OCI-LY3 (cell line): ENCODE measurements at regions not wholly inside any gene's neighbourhood (a gene's known extent, or its start where the extent isn't known, plus 50 kb on each side); places are given as distances from the start of the nearest gene placed in this dataset.
"Not testable (repeated sequence)": the region's sequence is repeated elsewhere in the genome, so short reads cannot be mapped to it uniquely, and the experiment has no call there.

Experiments used
- H2AFZ ChIP-seq: fragments of 200-600, 300-600 bp; shearing (Covaris generic); 2 replicates; pipeline ENCODE4 v1.6.0; 2014; ENCODE audit warnings: antibody characterized with exemption, low read depth, low read length
- H3K27ac ChIP-seq: fragments of 200-600, 300-600 bp; sonication (generic); 2 replicates; pipeline ENCODE4 v1.5.1; 2014; ENCODE audit warnings: mild to moderate bottlenecking, low read length, moderate library complexity, mixed read lengths
- H3K27me3 ChIP-seq: fragments of 200-600, 300-600 bp; sonication (generic); 2 replicates; pipeline ENCODE4 v1.6.1; 2014; ENCODE audit warnings: low read depth, low read length, mixed read lengths
- H3K36me3 ChIP-seq: fragments of 200-600, 300-600 bp; sonication (generic); replicated peaks from 2 replicates; pipeline ENCODE3; 2014; ENCODE audit warnings: low read depth, low read length, mixed read lengths
- H3K4me1 ChIP-seq: fragments of 300-600, 200-600 bp; sonication (generic); 2 replicates; pipeline ENCODE4 v1.6.1; 2014; ENCODE audit warnings: low read length, mixed read lengths
- H3K4me2 ChIP-seq: fragments of 200-600, 300-600 bp; sonication (generic); 2 replicates; pipeline ENCODE4 v1.6.1; 2014; ENCODE audit warnings: low read length, mixed read lengths
- H3K4me3 ChIP-seq: fragments of 300-600, 200-600 bp; sonication (generic); 2 replicates; pipeline ENCODE4 v1.5.1; 2014; ENCODE audit warnings: antibody characterized with exemption, mild to moderate bottlenecking, low read length, moderate library complexity
- H3K79me2 ChIP-seq: fragments of 300-600, 200-600 bp; shearing (Covaris generic); 2 replicates; pipeline ENCODE4 v1.6.1; 2014; ENCODE audit warnings: mild to moderate bottlenecking, low read length, mixed read lengths
- H3K9ac ChIP-seq: fragments of 300-600, 200-600 bp; shearing (Covaris generic); 2 replicates; pipeline ENCODE4 v1.6.0; 2014; ENCODE audit warnings: mild to moderate bottlenecking, low read length, moderate library complexity
- H3K9me3 ChIP-seq: fragments of 200-600, 300-600 bp; shearing (Covaris generic); 2 replicates; pipeline ENCODE4 v1.6.1; 2014; ENCODE audit warnings: low read length, mixed read lengths; ENCODE audit not compliant: insufficient read depth
- H4K20me1 ChIP-seq: fragments of 200-600, 300-600 bp; sonication (generic); 2 replicates; pipeline ENCODE4 v1.6.1; 2016; ENCODE audit warnings: low read length, mixed read lengths; ENCODE audit not compliant: insufficient read depth
- EZH2phosphoT487 ChIP-seq: fragments of 200-600 bp; shearing (Covaris generic); IDR thresholded peaks from 2 replicates; pipeline ENCODE4 v1.6.1; 2018; ENCODE audit warnings: antibody characterized with exemption, mixed run types, low read depth
- TF ChIP-seq, protein P1 (sequence below): fragments of 200-600, 300-600 bp; sonication (generic); IDR thresholded peaks from 2 replicates; pipeline ENCODE4 v1.5.1; 2014; ENCODE audit warnings: antibody characterized with exemption, low read length, low read depth

GRCh38 chr6:115839583-115840181 is 221.0 kb downstream of the FRK start:
- H4K20me1 ChIP-seq = no peaks in the 10 kb centered on the region
- TF ChIP-seq EZH2phosphoT487 = no peak
- TF ChIP-seq, protein P1, sequence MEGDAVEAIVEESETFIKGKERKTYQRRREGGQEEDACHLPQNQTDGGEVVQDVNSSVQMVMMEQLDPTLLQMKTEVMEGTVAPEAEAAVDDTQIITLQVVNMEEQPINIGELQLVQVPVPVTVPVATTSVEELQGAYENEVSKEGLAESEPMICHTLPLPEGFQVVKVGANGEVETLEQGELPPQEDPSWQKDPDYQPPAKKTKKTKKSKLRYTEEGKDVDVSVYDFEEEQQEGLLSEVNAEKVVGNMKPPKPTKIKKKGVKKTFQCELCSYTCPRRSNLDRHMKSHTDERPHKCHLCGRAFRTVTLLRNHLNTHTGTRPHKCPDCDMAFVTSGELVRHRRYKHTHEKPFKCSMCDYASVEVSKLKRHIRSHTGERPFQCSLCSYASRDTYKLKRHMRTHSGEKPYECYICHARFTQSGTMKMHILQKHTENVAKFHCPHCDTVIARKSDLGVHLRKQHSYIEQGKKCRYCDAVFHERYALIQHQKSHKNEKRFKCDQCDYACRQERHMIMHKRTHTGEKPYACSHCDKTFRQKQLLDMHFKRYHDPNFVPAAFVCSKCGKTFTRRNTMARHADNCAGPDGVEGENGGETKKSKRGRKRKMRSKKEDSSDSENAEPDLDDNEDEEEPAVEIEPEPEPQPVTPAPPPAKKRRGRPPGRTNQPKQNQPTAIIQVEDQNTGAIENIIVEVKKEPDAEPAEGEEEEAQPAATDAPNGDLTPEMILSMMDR = no peak

GRCh38 chr6:115838763-115839401 is 221.8 kb downstream of the FRK start:
- H3K27ac ChIP-seq = no peak overlapping the region
- no peak overlapping the region for H3K9ac ChIP-seq
- H3K4me1 ChIP-seq = peaks cover 5% of the 10 kb centered on the region; the same call in 1 of the 2 replicates
- H4K20me1 ChIP-seq = no peaks in the 10 kb centered on the region
- no peaks in the 10 kb centered on the region for H3K9me3 ChIP-seq
- no peak overlapping the region for H3K4me3 ChIP-seq
- no peak overlapping the region for H2AFZ ChIP-seq
- no peaks in the 10 kb centered on the region for H3K27me3 ChIP-seq
- no peaks in the 10 kb centered on the region for H3K79me2 ChIP-seq
- H3K4me2 ChIP-seq = no peak overlapping the region
- no peaks in the 10 kb centered on the region for H3K36me3 ChIP-seq
- TF ChIP-seq, protein P1 = peak; percentile 33
- no peak for TF ChIP-seq EZH2phosphoT487

More at GRCh38 chr6:115839583-115840181, 221.0 kb downstream of the FRK start:
- no peaks in the 10 kb centered on the region for H3K9me3 ChIP-seq
- no peaks in the 10 kb centered on the region for H3K79me2 ChIP-seq
- peaks cover 5% of the 10 kb centered on the region; the same call in 1 of the 2 replicates for H3K4me1 ChIP-seq
- no peak overlapping the region for H3K9ac ChIP-seq
- no peak overlapping the region for H3K4me3 ChIP-seq
- H3K27me3 ChIP-seq = no peaks in the 10 kb centered on the region
- H3K4me2 ChIP-seq = no peak overlapping the region
- H3K36me3 ChIP-seq = no peaks in the 10 kb centered on the region
- no peak overlapping the region for H3K27ac ChIP-seq
- H2AFZ ChIP-seq = no peak overlapping the region

DNA sequence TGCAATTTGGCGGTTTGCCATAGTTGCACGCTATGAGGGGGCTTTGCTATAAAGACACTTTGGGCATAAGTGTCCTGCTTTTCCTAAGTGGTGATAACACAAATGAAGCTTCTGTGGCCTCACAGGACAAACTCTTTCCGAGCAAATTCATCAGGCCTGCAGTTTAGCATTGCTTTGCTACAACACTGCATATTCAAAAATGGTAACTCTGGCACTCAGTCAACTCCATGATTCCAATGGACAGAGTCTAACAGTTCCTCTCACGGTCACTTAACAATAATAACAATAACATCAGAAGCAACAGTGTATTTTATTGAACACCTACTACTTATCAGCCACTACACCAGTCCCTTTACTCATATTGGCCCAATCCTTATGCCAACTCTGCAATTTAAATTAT is 222.5 kb downstream of the FRK start:
- no peaks in the 10 kb centered on the region for H3K79me2 ChIP-seq
- no peaks in the 10 kb centered on the region for H3K4me1 ChIP-seq
- TF ChIP-seq, protein P1 = no peak
- TF ChIP-seq EZH2phosphoT487 = no peak
- H4K20me1 ChIP-seq = no peaks in the 10 kb centered on the region
- H3K4me3 ChIP-seq = no peak overlapping the region
- no peak overlapping the region for H3K4me2 ChIP-seq
- H3K27ac ChIP-seq = no peak overlapping the region
- no peaks in the 10 kb centered on the region for H3K9me3 ChIP-seq
- H3K36me3 ChIP-seq = no peaks in the 10 kb centered on the region
- H3K9ac ChIP-seq = no peak overlapping the region
- H3K27me3 ChIP-seq = no peaks in the 10 kb centered on the region
- no peak overlapping the region for H2AFZ ChIP-seq

- not testable (repeated sequence) for H2AFZ ChIP-seq
These were observed 224.3 kb downstream of the FRK start for GRCh38 chr6:115836374-115836773.

More at GRCh38 chr6:115836374-115836773, 224.3 kb downstream of the FRK start:
- H3K4me3 ChIP-seq, H3K9ac ChIP-seq, H3K9me3 ChIP-seq, H3K4me1 ChIP-seq, H3K36me3 ChIP-seq, H3K79me2 ChIP-seq, H4K20me1 ChIP-seq, H3K27me3 ChIP-seq, H3K4me2 ChIP-seq, H3K27ac ChIP-seq: not testable (repeated sequence)
